Stimulated activated naive CD4-positive, alpha-beta T cell (primary cell): ENCODE measurements at regions not wholly inside any gene's neighbourhood (a gene's known extent, or its start where the extent isn't known, plus 50 kb on each side); places are given as distances from the start of the nearest gene placed in this dataset.

Source experiments
- DNase-seq, 6 experiments: peaks; one replicate each; lab custom pipeline; 2025; lab: John Stamatoyannopoulos, UW

GRCh38 chr3:193987186-193987585 lies 148.8 kb upstream of the HES1 start:
- DNase-seq, result no peak

- DNase-seq, result no peak
Observed at GRCh38 chr3:193989186-193989585, 146.8 kb upstream of the HES1 start.

GRCh38 chr3:193991666-193992424 lies 144.1 kb upstream of the HES1 start:
- no peak for DNase-seq

GRCh38 chr3:193992425-193993037 lies 143.4 kb upstream of the HES1 start:
- DNase-seq, result no peak

GRCh38 chr3:193996221-193996620 lies 139.7 kb upstream of the HES1 start:
- no peak for DNase-seq

GRCh38 chr3:193996641-193997089 lies 139.3 kb upstream of the HES1 start:
- no peak for DNase-seq

GRCh38 chr3:193997228-193998122 lies 138.5 kb upstream of the HES1 start:
- no peak for DNase-seq

- DNase-seq, result no peak
Observed at GRCh38 chr3:193998123-193998448, 137.9 kb upstream of the HES1 start.

- DNase-seq, result no peak
Observed at GRCh38 chr3:193998628-193999195, 137.2 kb upstream of the HES1 start.

GRCh38 chr3:194000100-194000499 lies 135.8 kb upstream of the HES1 start:
- no peak for DNase-seq

GRCh38 chr3:194000712-194001111 lies 135.2 kb upstream of the HES1 start:
- no peak for DNase-seq

- DNase-seq, result peak in 2 of 6 experiments; percentile 1 to 2
Observed at GRCh38 chr3:194001728-194002459, 134.1 kb upstream of the HES1 start.

- no peak for DNase-seq
Observed at GRCh38 chr3:194003114-194004057, 132.6 kb upstream of the HES1 start.

GRCh38 chr3:194005930-194006501 lies 129.9 kb upstream of the HES1 start:
- no peak for DNase-seq

- no peak for DNase-seq
Observed at GRCh38 chr3:194007592-194008337, 128.2 kb upstream of the HES1 start.

GRCh38 chr3:194009019-194009418 lies 126.9 kb upstream of the HES1 start:
- no peak for DNase-seq

GRCh38 chr3:194009892-194010533 lies 125.9 kb upstream of the HES1 start:
- no peak for DNase-seq

- no peak for DNase-seq
Observed at GRCh38 chr3:194011807-194012206, 124.1 kb upstream of the HES1 start.

GRCh38 chr3:194013928-194014327 lies 122.0 kb upstream of the HES1 start:
- DNase-seq, result no peak
